NCI-H1105 treated with DMSO at 0.1 percent for 48 hours (cell line): ENCODE measurements at regions not wholly inside any gene's neighbourhood (a gene's known extent, or its start where the extent isn't known, plus 50 kb on each side); places are given as distances from the start of the nearest gene placed in this dataset.
"Not testable (repeated sequence)": the region's sequence is repeated elsewhere in the genome, so short reads cannot be mapped to it uniquely, and the experiment has no call there.

ENCODE experiments used
- DNase-seq: peaks from one replicate; lab custom pipeline; 2025; lab: John Stamatoyannopoulos, UW

- no peak for DNase-seq
Measured at GRCh38 chr2:14074691-14075090, 557.8 kb upstream of the LRATD1 start.

- DNase-seq: no peak
Measured at GRCh38 chr2:14079576-14079975, 552.9 kb upstream of the LRATD1 start.

GRCh38 chr2:14081521-14081920, 551.0 kb upstream of the LRATD1 start:
- DNase-seq: no peak

GRCh38 chr2:14082640-14083039, 549.9 kb upstream of the LRATD1 start:
- no peak for DNase-seq

- no peak for DNase-seq
Measured at GRCh38 chr2:14094592-14094991, 537.9 kb upstream of the LRATD1 start.

- not testable (repeated sequence) for DNase-seq
Measured at GRCh38 chr2:14099101-14099500, 533.4 kb upstream of the LRATD1 start.

- DNase-seq: no peak
Measured at GRCh38 chr2:14114275-14114674, 518.2 kb upstream of the LRATD1 start.

GRCh38 chr2:14120376-14120775, 512.1 kb upstream of the LRATD1 start:
- peak; percentile 36 for DNase-seq

GRCh38 chr2:14123436-14124103, 508.9 kb upstream of the LRATD1 start:
- no peak for DNase-seq

GRCh38 chr2:14125624-14126293, 506.8 kb upstream of the LRATD1 start:
- DNase-seq: no peak

- DNase-seq: no peak
Measured at GRCh38 chr2:14126846-14127245, 505.7 kb upstream of the LRATD1 start.

- DNase-seq: no peak
Measured at GRCh38 chr2:14127765-14128164, 504.8 kb upstream of the LRATD1 start.

GRCh38 chr2:14132386-14132785, 500.1 kb upstream of the LRATD1 start:
- no peak for DNase-seq

GRCh38 chr2:14134771-14135170, 497.7 kb upstream of the LRATD1 start:
- DNase-seq: no peak

- no peak for DNase-seq
Measured at GRCh38 chr2:14136030-14136429, 496.5 kb upstream of the LRATD1 start.

- DNase-seq: no peak
Measured at GRCh38 chr2:14137643-14138042, 494.9 kb upstream of the LRATD1 start.

- no peak for DNase-seq
Measured at GRCh38 chr2:14140009-14140550, 492.4 kb upstream of the LRATD1 start.

- DNase-seq: no peak
Measured at GRCh38 chr2:14143435-14143834, 489.1 kb upstream of the LRATD1 start.

- DNase-seq: no peak
Measured at GRCh38 chr2:14148216-14148615, 484.3 kb upstream of the LRATD1 start.

- no peak for DNase-seq
Measured at GRCh38 chr2:14157816-14158215, 474.7 kb upstream of the LRATD1 start.

- DNase-seq: no peak
Measured at GRCh38 chr2:14180333-14180732, 452.2 kb upstream of the LRATD1 start.

GRCh38 chr2:14182227-14182946, 450.1 kb upstream of the LRATD1 start:
- DNase-seq: no peak

GRCh38 chr2:14185906-14186305, 446.6 kb upstream of the LRATD1 start:
- no peak for DNase-seq
